ENCODE measurements at regions not wholly inside any gene's neighbourhood (a gene's known extent, or its start where the extent isn't known, plus 50 kb on each side); places are given as distances from the start of the nearest gene placed in this dataset.
"Not testable (repeated sequence)": the region's sequence is repeated elsewhere in the genome, so short reads cannot be mapped to it uniquely, and the experiment has no call there.

- DNase-seq; in situ Hi-C loops (cut with MboI; ENCODE audit: low sequenced_read_pairs); H3K79me1 ChIP-seq (ENCODE audit: low read depth in 1 of 2, low read length in 2 of 2); H2AK5ac ChIP-seq (ENCODE audit: low read depth, low read length); H3K4me2 ChIP-seq (ENCODE audit: low read depth, low read length); H3K23ac ChIP-seq (ENCODE audit: low read depth, low read length); H2AK9ac ChIP-seq (replicated peaks; ENCODE audit: low read depth, low read length, poor library complexity); CTCF ChIA-PET; H3K14ac ChIP-seq (replicated peaks; ENCODE audit: low read depth, low read length); H3K56ac ChIP-seq (ENCODE audit: extremely low read depth, insufficient read depth, low read length); H4K20me1 ChIP-seq (ENCODE audit: insufficient read depth, low read length); H3K36me3 ChIP-seq (ENCODE audit: control insufficient read depth, insufficient read depth, low read length); dilution Hi-C loops (cut with HindIII; ENCODE audit: low sequenced_read_pairs, unreplicated experiment); H3K27ac ChIP-seq (ENCODE audit: insufficient read depth, low read length); H3K27me3 ChIP-seq (ENCODE audit: control insufficient read depth, insufficient read depth, low read length); BruUV-seq (replicated peaks); ATAC-seq (ENCODE audit: low read depth); H3K4ac ChIP-seq (ENCODE audit: low read depth, low read length); intact Hi-C loops (cut with micrococcal nuclease); H2AFZ ChIP-seq (replicated peaks; ENCODE audit: low read length, poor library complexity); H3K9me1 ChIP-seq (ENCODE audit: insufficient read depth, low read length); H4K8ac ChIP-seq (ENCODE audit: low read depth in 2 of 2, low read length in 2 of 2); H2BK20ac ChIP-seq (ENCODE audit: low read depth, low read length); H3K18ac ChIP-seq (ENCODE audit: low read depth, low read length); H2BK5ac ChIP-seq (ENCODE audit: low read depth, low read length, poor library complexity, severe bottlenecking); H3K4me1 ChIP-seq (ENCODE audit: control insufficient read depth, insufficient read depth, low read length); POLR2A ChIA-PET (ENCODE audit: unreplicated experiment); H3K9me3 ChIP-seq (ENCODE audit: control insufficient read depth, insufficient read depth, low read length); H2BK15ac ChIP-seq (ENCODE audit: low read depth, low read length); H4K91ac ChIP-seq (ENCODE audit: insufficient read depth, low read depth, low read length); H4K5ac ChIP-seq (ENCODE audit: low read depth, low read length); H2BK120ac ChIP-seq (ENCODE audit: low read depth, low read length); H3K4me3 ChIP-seq (ENCODE audit: insufficient read depth, low read depth, low read length); H3K9ac ChIP-seq (ENCODE audit: low read depth, low read length): not testable (repeated sequence)
- WGBS, 2 experiments (ENCODE audit: extremely low coverage in 2 of 2, insufficient read length in 1 of 2) = 29% methylated on average over 9 of the region's 52 CpGs; no CpG with 5 or more reads in 1 of the 2 experiments
These were observed 1469.9 kb downstream of the FOXD4L5 start for GRCh38 chr9:63814970-63815669.

GRCh38 chr9:63813391-63814021, 1471.5 kb downstream of the FOXD4L5 start:
- POLR2A ChIA-PET (ENCODE audit: unreplicated experiment); H3K4me1 ChIP-seq (ENCODE audit: control insufficient read depth, insufficient read depth, low read length); H2AK5ac ChIP-seq (ENCODE audit: low read depth, low read length); H2BK15ac ChIP-seq (ENCODE audit: low read depth, low read length); H4K91ac ChIP-seq (ENCODE audit: insufficient read depth, low read depth, low read length); in situ Hi-C loops (cut with MboI; ENCODE audit: low sequenced_read_pairs); ATAC-seq (ENCODE audit: low read depth); H3K9me1 ChIP-seq (ENCODE audit: insufficient read depth, low read length); DNase-seq; H2BK5ac ChIP-seq (ENCODE audit: low read depth, low read length, poor library complexity, severe bottlenecking); H2BK20ac ChIP-seq (ENCODE audit: low read depth, low read length); H3K9me3 ChIP-seq (ENCODE audit: control insufficient read depth, insufficient read depth, low read length); dilution Hi-C loops (cut with HindIII; ENCODE audit: low sequenced_read_pairs, unreplicated experiment); H3K23ac ChIP-seq (ENCODE audit: low read depth, low read length); H3K18ac ChIP-seq (ENCODE audit: low read depth, low read length); H2BK120ac ChIP-seq (ENCODE audit: low read depth, low read length); H4K8ac ChIP-seq (ENCODE audit: low read depth in 2 of 2, low read length in 2 of 2); H3K4ac ChIP-seq (ENCODE audit: low read depth, low read length); H4K20me1 ChIP-seq (ENCODE audit: insufficient read depth, low read length); H3K56ac ChIP-seq (ENCODE audit: extremely low read depth, insufficient read depth, low read length); H3K14ac ChIP-seq (replicated peaks; ENCODE audit: low read depth, low read length); H3K27me3 ChIP-seq (ENCODE audit: control insufficient read depth, insufficient read depth, low read length); H3K27ac ChIP-seq (ENCODE audit: insufficient read depth, low read length); intact Hi-C loops (cut with micrococcal nuclease); H2AFZ ChIP-seq (replicated peaks; ENCODE audit: low read length, poor library complexity); H4K5ac ChIP-seq (ENCODE audit: low read depth, low read length); H3K4me3 ChIP-seq (ENCODE audit: insufficient read depth, low read depth, low read length); CTCF ChIA-PET; H3K4me2 ChIP-seq (ENCODE audit: low read depth, low read length); BruUV-seq (replicated peaks); H3K36me3 ChIP-seq (ENCODE audit: control insufficient read depth, insufficient read depth, low read length); H3K9ac ChIP-seq (ENCODE audit: low read depth, low read length); H3K79me1 ChIP-seq (ENCODE audit: low read depth in 1 of 2, low read length in 2 of 2); H2AK9ac ChIP-seq (replicated peaks; ENCODE audit: low read depth, low read length, poor library complexity): not testable (repeated sequence)
- no CpG with 5 or more reads among the region's 39 CpGs for WGBS, 2 experiments (ENCODE audit: extremely low coverage in 2 of 2, insufficient read length in 1 of 2)
